GM12873 (cell line): ENCODE measurements at regions not wholly inside any gene's neighbourhood (a gene's known extent, or its start where the extent isn't known, plus 50 kb on each side); places are given as distances from the start of the nearest gene placed in this dataset.
A peak's percentile ranks its signal among the peaks of the same experiment; 100 is the strongest.

Experiments
- TF ChIP-seq, protein P1 (sequence below): IDR thresholded peaks from 2 replicates; pipeline ENCODE4 v1.5.1; 2012; ENCODE audit warnings: low read depth, mild to moderate bottlenecking, moderate library complexity, low read length, control low read depth; ENCODE audit not compliant: insufficient read depth; ENCODE audit errors: missing control alignments

DNA sequence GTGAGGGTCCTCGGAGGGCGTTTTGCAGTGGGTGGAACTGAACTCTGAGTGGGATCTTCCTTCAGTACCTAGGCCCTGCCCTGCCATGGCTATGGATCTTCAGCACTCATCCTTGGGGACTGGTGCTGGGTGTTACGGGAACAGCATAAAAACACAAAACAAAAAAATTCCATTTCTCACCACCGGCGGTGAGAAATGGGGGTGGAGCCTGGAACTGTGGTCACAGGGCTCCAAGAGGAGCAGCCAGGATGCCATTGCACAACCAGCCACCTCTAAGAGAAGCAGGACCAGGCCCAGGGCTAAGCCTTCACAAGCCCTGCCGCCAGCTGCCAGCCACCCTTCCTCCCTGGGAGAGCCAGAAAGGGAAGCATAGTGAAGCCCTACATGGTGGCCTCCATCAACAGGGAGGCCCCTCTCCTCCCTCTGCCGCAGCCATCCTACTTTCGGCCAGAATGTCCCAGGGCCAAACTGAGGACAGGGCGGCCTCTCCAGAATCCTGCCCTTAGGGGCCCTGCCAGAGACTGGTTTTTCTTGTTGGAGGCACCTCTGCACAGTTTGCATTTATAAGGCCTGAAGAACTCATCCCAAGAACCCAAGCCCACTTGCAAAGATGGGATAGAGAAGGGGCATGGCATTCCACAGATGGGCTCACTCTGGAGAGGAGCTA lies 76.5 kb downstream of the VCPKMT start:
- TF ChIP-seq, protein P1, sequence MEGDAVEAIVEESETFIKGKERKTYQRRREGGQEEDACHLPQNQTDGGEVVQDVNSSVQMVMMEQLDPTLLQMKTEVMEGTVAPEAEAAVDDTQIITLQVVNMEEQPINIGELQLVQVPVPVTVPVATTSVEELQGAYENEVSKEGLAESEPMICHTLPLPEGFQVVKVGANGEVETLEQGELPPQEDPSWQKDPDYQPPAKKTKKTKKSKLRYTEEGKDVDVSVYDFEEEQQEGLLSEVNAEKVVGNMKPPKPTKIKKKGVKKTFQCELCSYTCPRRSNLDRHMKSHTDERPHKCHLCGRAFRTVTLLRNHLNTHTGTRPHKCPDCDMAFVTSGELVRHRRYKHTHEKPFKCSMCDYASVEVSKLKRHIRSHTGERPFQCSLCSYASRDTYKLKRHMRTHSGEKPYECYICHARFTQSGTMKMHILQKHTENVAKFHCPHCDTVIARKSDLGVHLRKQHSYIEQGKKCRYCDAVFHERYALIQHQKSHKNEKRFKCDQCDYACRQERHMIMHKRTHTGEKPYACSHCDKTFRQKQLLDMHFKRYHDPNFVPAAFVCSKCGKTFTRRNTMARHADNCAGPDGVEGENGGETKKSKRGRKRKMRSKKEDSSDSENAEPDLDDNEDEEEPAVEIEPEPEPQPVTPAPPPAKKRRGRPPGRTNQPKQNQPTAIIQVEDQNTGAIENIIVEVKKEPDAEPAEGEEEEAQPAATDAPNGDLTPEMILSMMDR: no peak

DNA sequence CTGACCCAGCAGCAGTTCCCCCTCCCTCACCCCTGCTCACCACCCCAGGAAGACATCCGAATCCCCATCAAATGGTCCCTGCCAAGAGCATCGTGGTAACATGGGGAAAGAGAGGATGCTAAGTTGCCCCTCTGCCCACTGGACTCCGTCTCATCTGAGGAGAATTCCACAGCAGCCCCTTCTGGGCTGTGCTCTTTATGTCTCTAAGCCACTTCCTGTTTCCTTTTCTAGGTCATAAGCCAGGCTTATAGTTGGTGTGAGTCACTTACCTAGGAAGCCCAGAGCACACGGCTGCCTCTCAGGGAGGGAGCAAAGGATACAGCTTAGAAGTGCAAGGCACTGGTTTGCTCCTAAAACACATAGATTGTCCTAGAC lies 76.0 kb downstream of the VCPKMT start:
- TF ChIP-seq, protein P1: no peak

DNA sequence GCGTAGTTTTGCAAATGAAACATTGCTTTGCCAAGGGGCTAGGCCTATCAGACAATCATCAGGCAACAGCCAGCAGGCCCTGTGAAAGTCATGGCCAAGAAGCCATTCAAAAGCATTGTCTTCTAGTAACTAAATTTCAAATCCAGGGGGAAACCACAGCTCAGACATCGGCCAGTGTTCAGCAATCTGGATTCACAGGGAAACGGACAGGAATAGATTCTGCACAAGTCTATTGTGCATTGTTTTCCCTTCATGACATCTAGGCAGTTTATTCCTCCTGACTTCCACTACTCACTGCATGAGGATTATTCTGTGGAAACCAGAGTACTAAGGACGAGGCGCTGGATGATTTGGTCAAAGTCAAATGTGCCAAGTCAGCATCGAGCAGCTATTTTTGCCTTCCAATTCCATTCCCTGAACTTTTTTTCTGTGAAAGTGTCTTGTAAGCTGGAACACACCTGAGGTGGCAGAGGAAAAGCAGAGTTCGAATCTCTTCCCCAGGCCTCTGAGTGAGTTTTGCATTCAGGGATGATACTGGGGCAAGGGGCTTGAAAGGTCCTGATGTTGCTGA lies 75.4 kb downstream of the VCPKMT start:
- TF ChIP-seq, protein P1: no peak

DNA sequence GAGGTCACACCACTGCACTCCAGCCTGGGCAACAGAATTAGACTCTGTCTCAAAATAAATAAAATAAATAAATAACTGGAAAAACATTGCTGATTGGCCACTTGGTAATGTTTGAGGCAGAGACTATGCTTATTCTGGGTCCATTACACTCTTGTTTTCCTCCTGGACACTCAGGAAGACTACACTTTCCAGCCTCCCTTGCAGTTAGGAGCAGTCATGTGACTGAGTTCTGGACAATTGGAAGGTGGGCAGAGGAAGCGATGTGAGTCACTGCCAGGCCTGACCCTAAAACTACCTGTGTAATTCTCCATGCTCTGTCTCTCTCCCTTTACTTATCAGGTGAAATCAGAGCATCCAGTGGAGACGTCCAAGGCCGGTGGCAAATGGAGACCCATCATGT lies 74.4 kb downstream of the VCPKMT start:
- TF ChIP-seq, protein P1: no peak

DNA sequence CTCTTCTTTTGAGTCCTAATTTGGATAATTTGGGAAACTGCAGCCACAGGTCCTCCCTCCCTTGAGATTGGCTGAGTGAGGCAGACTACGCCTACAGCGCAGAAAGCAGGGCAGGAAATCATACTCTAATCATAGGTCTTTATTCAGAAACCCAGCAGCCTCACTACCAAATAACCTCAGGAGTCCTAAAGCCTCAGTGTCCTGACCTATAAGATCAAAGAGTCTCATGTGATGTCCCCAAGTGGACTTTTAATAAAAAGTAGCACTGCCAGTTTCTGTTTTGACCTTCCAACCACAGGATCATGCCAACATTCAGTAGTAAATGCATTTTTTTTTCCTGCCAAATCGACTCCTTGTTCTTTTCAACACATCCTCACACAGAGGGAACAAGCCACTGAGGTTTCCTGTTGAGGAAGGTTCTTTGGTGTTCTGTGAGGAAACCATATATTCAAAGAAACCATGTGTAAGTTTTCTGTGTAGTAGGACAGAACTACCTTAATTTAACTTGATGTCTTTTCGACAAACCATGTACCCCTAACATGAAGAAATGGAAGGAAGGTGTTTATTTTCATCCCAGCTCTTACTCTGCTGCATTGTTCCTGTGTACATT lies 72.2 kb downstream of the VCPKMT start:
- TF ChIP-seq, protein P1: no peak

DNA sequence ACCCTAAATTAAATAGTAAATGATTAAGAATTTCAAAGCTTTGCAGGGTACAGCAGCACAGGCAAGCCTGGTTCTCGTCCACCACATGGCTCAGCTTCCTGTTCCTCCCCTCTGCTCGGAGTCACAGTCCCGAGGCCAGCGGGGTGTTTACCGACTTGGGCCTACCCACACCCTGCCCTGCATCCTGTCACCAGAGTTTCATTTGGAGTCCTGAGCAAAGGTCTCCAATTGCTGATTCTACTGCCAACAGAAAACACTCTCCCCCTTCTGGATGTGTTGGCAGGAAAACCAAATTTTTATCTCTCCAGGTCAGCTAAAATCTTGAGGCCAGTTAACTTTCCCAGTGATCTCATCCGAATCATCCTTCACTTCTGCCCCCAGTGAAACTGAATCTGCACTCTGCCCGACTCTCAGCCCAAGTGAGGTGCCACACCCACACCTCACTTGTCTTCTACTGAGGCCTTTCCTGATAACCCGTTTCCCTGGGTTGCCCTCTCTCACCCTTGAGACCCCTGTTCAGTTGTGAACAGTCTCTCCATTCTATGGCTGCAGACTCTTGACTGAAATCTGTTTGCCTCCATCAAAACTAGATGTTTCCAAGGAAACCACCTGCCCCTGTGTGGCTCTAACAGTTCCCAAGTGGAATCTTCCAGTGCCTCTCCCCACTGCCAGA lies 71.2 kb downstream of the VCPKMT start:
- TF ChIP-seq, protein P1: peak; percentile 5

DNA sequence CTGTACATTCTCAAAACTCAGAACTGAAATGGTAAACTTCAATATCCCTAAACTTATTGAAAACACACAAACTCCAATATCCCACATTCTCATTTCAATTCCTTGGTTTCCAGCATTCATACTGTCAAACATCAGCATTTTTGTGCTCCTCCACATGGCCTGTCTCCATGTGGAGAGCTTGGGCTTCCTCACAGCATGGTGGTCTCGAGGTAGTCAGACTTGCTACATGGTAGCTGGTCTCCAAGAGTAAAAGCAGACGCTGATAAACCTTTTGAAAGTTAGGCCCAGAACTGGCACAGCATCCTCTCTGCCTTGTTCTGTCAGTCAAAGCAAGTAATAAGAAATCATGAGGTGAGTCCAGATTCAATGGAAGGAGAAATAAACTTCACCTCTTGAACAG lies 70.5 kb downstream of the VCPKMT start:
- TF ChIP-seq, protein P1: no peak
